Prostate gland (tissue), 2 donors: ENCODE measurements at regions not wholly inside any gene's neighbourhood (a gene's known extent, or its start where the extent isn't known, plus 50 kb on each side); places are given as distances from the start of the nearest gene placed in this dataset.

Experiments used
- POLR2A ChIP-seq: fragments of 450-650 bp; IDR thresholded peaks from one replicate; pipeline ENCODE4 v1.6.1; 2016; ENCODE audit warnings: antibody characterized with exemption, mild to moderate bottlenecking
- TF ChIP-seq, protein P1 (sequence below), 4 experiments: fragments of 200-600 bp in 2 of 4; fragments of 450-650 bp in 2 of 4; sonication (generic) in 2 of 4; IDR thresholded peaks; 1 replicate in 3 of 4; 2 replicates in 1 of 4; pipeline ENCODE4 v1.5.1; 2016 to 2019; ENCODE audit warnings: antibody characterized with exemption in 4 of 4, mild to moderate bottlenecking in 2 of 4, moderate library complexity in 2 of 4

DNA sequence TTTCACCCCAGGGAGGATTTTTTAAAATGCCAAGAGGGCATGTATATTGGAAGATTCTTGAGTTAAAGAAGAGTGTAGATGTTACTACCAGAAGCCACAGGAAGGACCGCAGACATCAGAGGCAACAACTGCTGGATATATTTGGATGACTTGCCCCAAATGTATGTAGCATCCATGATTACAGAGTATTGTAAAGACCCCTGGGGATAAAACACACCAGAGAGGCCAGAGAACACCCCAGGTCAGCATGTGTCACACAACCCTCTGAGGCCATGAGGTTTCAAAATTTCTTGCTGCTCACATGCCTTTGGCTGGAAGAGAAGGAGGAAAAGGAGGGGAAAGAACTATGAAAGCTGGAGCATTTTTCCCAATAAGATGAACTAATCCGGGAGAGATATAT, 108.0 kb upstream of the LSM8 start:
- no peak for TF ChIP-seq POLR2A
- TF ChIP-seq, protein P1, sequence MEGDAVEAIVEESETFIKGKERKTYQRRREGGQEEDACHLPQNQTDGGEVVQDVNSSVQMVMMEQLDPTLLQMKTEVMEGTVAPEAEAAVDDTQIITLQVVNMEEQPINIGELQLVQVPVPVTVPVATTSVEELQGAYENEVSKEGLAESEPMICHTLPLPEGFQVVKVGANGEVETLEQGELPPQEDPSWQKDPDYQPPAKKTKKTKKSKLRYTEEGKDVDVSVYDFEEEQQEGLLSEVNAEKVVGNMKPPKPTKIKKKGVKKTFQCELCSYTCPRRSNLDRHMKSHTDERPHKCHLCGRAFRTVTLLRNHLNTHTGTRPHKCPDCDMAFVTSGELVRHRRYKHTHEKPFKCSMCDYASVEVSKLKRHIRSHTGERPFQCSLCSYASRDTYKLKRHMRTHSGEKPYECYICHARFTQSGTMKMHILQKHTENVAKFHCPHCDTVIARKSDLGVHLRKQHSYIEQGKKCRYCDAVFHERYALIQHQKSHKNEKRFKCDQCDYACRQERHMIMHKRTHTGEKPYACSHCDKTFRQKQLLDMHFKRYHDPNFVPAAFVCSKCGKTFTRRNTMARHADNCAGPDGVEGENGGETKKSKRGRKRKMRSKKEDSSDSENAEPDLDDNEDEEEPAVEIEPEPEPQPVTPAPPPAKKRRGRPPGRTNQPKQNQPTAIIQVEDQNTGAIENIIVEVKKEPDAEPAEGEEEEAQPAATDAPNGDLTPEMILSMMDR (IDR thresholded peaks at IDR 0.05): no peak
